ENCODE measurements at regions not wholly inside any gene's neighbourhood (a gene's known extent, or its start where the extent isn't known, plus 50 kb on each side); places are given as distances from the start of the nearest gene placed in this dataset.

DNA sequence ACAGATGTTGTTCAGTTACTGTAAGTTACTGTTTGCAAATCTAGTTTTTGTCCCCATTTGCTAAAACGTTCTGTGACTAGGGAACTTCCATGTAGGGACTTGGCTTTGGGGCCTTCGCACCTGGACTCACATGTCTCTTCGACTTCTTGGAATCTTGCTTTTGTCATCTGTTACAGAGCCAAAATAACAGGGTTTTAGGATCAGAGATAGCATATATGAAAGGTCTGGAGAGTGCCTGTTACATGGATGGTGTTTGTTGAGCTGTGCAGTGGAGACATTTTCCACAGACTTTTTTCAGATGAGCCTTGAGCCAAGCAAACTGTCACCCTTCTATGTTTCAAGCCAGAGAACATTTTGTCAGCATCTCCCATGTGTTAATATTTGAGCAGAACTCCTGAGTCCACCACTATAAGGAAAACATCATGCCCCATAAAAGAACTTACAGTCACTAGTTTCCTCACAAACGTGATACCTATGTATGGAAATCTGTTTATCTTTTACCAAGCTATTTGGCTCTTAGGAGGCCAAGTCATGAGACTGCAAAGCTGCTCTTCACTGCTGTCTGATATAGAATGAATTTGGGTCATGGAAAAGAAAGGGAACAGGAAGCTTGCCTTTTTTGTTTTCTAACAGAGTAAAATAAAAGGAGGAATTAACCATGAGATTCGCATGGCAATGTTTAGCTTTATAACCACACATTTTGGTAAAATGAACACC, 818.6 kb upstream of the IGFBP3 start:
- intact Hi-C loops (cut with DNase I): no loop called here
- no peak for DNase-seq
- Histone ChIP-seq H3K4me1 (peaks cover 0 to 1% (median 0%) of the 10 kb centered on the region in 3 donors), H3K27me3 (no peaks in the 10 kb centered on the region), H3K27ac (no peak overlapping the region), H3K36me3 (no peaks in the 10 kb centered on the region), H3K9me3 (no peaks in the 10 kb centered on the region), H3K4me3 (no peak overlapping the region)
- no peak for TF ChIP-seq CTCF (IDR thresholded peaks at IDR 0.05)
- 69 to 80% methylated on average over 5 of the region's 5 CpGs for WGBS, 2 donors
- ATAC-seq: no peak
- no peak for FAIRE-seq

GRCh38 chr7:46738796-46739195, 817.7 kb upstream of the IGFBP3 start:
- no peaks in the 10 kb centered on the region for H3K27me3 ChIP-seq
- no peak for DNase-seq
- H3K4me3 ChIP-seq: no peak overlapping the region
- no peaks in the 10 kb centered on the region for H3K4me1 ChIP-seq
- FAIRE-seq: no peak
- no peak for ATAC-seq
- H3K27ac ChIP-seq: no peak overlapping the region
- WGBS, 2 donors: 94% methylated on average over 5 of the region's 5 CpGs
- TF ChIP-seq CTCF (IDR thresholded peaks at IDR 0.05): no peak
- intact Hi-C loops (cut with DNase I): no loop called here
- H3K9me3 ChIP-seq: no peaks in the 10 kb centered on the region
- no peaks in the 10 kb centered on the region for H3K36me3 ChIP-seq

GRCh38 chr7:46738165-46738564, 817.1 kb upstream of the IGFBP3 start:
- Histone ChIP-seq H3K4me3 (no peak overlapping the region), H3K9me3 (no peaks in the 10 kb centered on the region), H3K27me3 (no peaks in the 10 kb centered on the region), H3K36me3 (no peaks in the 10 kb centered on the region), H3K27ac (no peak overlapping the region), H3K4me1 (no peaks in the 10 kb centered on the region)
- no peak for FAIRE-seq
- intact Hi-C loops (cut with DNase I): no loop called here
- 97 to 100% methylated on average over 5 of the region's 5 CpGs for WGBS, 2 donors
- no peak for TF ChIP-seq CTCF (IDR thresholded peaks at IDR 0.05)
- ATAC-seq: no peak
- DNase-seq: no peak

DNA sequence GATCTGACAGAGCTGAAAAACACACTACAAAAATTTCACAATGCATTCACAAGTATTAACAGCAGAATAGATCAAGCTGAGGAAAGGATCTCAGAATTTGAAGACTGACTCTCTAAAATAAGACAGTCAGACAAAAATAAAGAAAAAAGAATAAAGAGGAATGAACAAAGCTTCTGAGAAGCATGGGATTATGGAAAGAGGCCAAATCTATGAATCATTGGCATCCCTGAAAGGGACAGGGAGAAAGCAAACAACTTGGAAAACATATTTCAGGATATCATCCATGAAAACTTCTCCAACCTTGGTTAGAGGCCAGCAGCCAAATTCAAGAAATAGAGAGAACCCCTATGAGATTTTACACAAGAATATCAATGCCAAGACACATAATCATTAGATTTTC, 804.8 kb upstream of the IGFBP3 start:
- Histone ChIP-seq H3K27ac (no peak overlapping the region), H3K9me3 (no peaks in the 10 kb centered on the region), H3K4me3 (no peak overlapping the region), H3K36me3 (no peaks in the 10 kb centered on the region), H3K27me3 (no peaks in the 10 kb centered on the region), H3K4me1 (no peaks in the 10 kb centered on the region)
- FAIRE-seq (no peak), DNase-seq (no peak), ATAC-seq (no peak)
- no peak for TF ChIP-seq CTCF (IDR thresholded peaks at IDR 0.05)
- intact Hi-C loops (cut with DNase I): no loop called here

DNA sequence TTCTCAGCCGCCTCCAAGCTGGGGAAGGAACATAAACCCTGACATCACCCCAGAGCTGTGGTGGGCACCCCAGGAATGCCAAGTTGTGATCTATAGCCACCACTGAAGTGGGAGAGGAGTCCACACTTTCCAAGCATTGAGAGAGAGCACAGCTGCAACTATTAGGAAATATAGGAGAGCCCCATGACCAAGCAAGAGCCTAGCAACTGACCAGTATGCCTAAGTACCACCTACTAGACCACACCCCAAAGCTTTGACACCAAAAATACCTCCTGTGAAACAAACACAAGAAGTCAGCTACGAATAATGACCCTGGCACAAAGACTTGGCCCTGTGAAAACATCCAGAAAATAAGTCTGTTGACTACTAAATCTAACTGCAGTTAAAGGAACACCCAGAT, 804.1 kb upstream of the IGFBP3 start:
- Histone ChIP-seq H3K27ac (no peak overlapping the region), H3K4me1 (no peaks in the 10 kb centered on the region), H3K4me3 (no peak overlapping the region), H3K36me3 (no peaks in the 10 kb centered on the region), H3K9me3 (no peaks in the 10 kb centered on the region), H3K27me3 (no peaks in the 10 kb centered on the region)
- FAIRE-seq (no peak), DNase-seq (no peak), ATAC-seq (no peak)
- WGBS, 2 donors: 78 to 84% methylated on average over 2 of the region's 2 CpGs
- intact Hi-C loops (cut with DNase I): no loop called here
- no peak for TF ChIP-seq CTCF (IDR thresholded peaks at IDR 0.05)
